MCF 10A (cell line): ENCODE measurements at regions not wholly inside any gene's neighbourhood (a gene's known extent, or its start where the extent isn't known, plus 50 kb on each side); places are given as distances from the start of the nearest gene placed in this dataset.

ENCODE experiments used
- BruUV-seq: library from RNA; stranded (reverse); fragments of 400-500 nt; replicated peaks from 2 replicates; lab custom pipeline; 2021; lab: Mats Ljungman, UMichigan
- CTCF ChIA-PET: fragments of 300-600 bp; sonication (Branson Sonifier 250); formaldehyde crosslinking; extraction: SDS; loops from one replicate; lab custom pipeline; 2021; ENCODE audit warnings: antibody characterized with exemption, inconsistent platforms; lab: Yijun Ruan, JAX
- POLR2A ChIA-PET: fragments of 300-600, 350-650 bp; sonication (Branson Sonifier 250); formaldehyde crosslinking; extraction: SDS; loops from one replicate; lab custom pipeline; 2020; ENCODE audit warnings: antibody characterized with exemption, inconsistent platforms; lab: Yijun Ruan, JAX
- DNase-seq: peaks from one replicate; pipeline ENCODE4 v3.0.0-alpha.2; 2018; ENCODE audit not compliant: unreplicated experiment
- H3K27ac Mint-ChIP-seq: one replicate; pipeline ENCODE4 v1.8.0; 2022; ENCODE audit warnings: mild to moderate bottlenecking, low read depth, mixed read lengths; ENCODE audit not compliant: unreplicated experiment
- H3K27me3 Mint-ChIP-seq: one replicate; pipeline ENCODE4 v1.8.0; 2022; ENCODE audit warnings: mixed read lengths; ENCODE audit not compliant: insufficient read depth, unreplicated experiment
- H3K36me3 Mint-ChIP-seq: one replicate; pipeline ENCODE4 v1.8.0; 2022; ENCODE audit warnings: mild to moderate bottlenecking, moderate library complexity, mixed read lengths; ENCODE audit not compliant: insufficient read depth, unreplicated experiment
- H3K4me1 Mint-ChIP-seq: one replicate; pipeline ENCODE4 v1.8.0; 2022; ENCODE audit warnings: mixed read lengths; ENCODE audit not compliant: insufficient read depth, unreplicated experiment
- H3K4me3 Mint-ChIP-seq: one replicate; pipeline ENCODE4 v1.8.0; 2022; ENCODE audit warnings: mild to moderate bottlenecking, moderate library complexity, mixed read lengths; ENCODE audit not compliant: unreplicated experiment
- H3K9me3 Mint-ChIP-seq: one replicate; pipeline ENCODE4 v1.8.0; 2022; ENCODE audit warnings: mixed read lengths; ENCODE audit not compliant: unreplicated experiment
- intact Hi-C: fragments of 100-400 bp; cut with micrococcal nuclease; formaldehyde crosslinking; loops from 2 replicates; pipeline ENCODE4 v1.14.1; 2022
- TF ChIP-seq, protein P1 (sequence below): fragments of 200-600 bp; IDR thresholded peaks from one replicate; pipeline ENCODE4 v1.8.0; 2022; ENCODE audit warnings: antibody characterized with exemption, mild to moderate bottlenecking; ENCODE audit not compliant: unreplicated experiment

DNA sequence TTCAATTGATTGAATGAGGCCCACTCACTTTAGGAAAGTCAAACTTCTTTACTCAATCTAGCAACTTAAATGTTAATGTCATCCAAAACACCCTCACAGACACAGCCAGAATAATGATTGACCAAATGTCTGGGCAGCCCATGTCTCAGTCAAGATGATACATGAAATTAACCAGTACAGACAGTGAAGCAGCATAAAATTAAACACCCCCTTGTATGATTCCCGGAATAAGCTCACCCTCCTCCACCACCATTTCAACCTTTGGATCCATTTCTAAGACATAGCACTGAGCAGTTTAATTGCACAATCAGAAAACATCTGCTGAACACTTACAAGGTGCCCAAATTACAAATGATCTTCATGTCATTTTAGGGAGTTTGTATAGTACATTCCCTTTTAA lies 570.7 kb upstream of the ID2 start:
- intact Hi-C loops, result no loop called here
- H3K4me3 Mint-ChIP-seq, result no peak overlapping the region

DNA sequence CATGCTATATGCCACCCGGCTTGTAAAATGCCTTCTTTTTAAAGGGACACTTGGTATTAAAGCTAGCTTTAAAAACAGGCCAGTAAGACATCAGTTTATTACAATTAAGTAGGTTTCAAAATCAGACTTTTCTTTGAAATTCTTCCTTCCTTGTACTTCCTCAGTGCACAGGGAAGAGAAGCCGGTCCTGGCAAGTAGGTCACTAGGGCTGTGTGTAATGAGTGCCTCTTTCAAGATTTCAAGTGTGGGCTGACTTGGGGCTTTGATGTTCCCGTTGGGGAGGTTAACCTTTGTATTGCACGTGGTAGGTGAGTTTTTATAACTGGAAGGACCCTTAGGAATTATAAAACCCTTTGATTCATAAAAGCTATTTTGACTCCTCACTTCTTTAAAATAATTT lies 566.4 kb upstream of the ID2 start:
- H3K4me1 Mint-ChIP-seq, result peaks cover 5% of the 10 kb centered on the region
- POLR2A ChIA-PET, result no interaction called here
- TF ChIP-seq, protein P1, sequence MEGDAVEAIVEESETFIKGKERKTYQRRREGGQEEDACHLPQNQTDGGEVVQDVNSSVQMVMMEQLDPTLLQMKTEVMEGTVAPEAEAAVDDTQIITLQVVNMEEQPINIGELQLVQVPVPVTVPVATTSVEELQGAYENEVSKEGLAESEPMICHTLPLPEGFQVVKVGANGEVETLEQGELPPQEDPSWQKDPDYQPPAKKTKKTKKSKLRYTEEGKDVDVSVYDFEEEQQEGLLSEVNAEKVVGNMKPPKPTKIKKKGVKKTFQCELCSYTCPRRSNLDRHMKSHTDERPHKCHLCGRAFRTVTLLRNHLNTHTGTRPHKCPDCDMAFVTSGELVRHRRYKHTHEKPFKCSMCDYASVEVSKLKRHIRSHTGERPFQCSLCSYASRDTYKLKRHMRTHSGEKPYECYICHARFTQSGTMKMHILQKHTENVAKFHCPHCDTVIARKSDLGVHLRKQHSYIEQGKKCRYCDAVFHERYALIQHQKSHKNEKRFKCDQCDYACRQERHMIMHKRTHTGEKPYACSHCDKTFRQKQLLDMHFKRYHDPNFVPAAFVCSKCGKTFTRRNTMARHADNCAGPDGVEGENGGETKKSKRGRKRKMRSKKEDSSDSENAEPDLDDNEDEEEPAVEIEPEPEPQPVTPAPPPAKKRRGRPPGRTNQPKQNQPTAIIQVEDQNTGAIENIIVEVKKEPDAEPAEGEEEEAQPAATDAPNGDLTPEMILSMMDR, result no peak
- intact Hi-C loops, result no loop called here
- H3K27ac Mint-ChIP-seq, result no peak overlapping the region
- no peak overlapping the region for H3K4me3 Mint-ChIP-seq
- H3K36me3 Mint-ChIP-seq, result no peaks in the 10 kb centered on the region
- peaks cover 7% of the 10 kb centered on the region for H3K9me3 Mint-ChIP-seq
- BruUV-seq, result no TSS peak
- no peaks in the 10 kb centered on the region for H3K27me3 Mint-ChIP-seq
- CTCF ChIA-PET, result interaction anchor here (0.6 kb wide), 1 partner anchor 910 kb away, joined by 3 read pairs; no protein-coding TSS in a partner anchor
- no peak for DNase-seq

More for the DNA sequence above, 570.7 kb upstream of the ID2 start:
- Mint-ChIP-seq H3K27ac (no peak overlapping the region), H3K36me3 (no peaks in the 10 kb centered on the region), H3K27me3 (no peaks in the 10 kb centered on the region), H3K9me3 (peaks cover 7% of the 10 kb centered on the region), H3K4me1 (no peaks in the 10 kb centered on the region)
- BruUV-seq, result no TSS peak
- ChIA-PET CTCF (no interaction called here), POLR2A (no interaction called here)
- TF ChIP-seq, protein P1, result no peak
- DNase-seq, result no peak

DNA sequence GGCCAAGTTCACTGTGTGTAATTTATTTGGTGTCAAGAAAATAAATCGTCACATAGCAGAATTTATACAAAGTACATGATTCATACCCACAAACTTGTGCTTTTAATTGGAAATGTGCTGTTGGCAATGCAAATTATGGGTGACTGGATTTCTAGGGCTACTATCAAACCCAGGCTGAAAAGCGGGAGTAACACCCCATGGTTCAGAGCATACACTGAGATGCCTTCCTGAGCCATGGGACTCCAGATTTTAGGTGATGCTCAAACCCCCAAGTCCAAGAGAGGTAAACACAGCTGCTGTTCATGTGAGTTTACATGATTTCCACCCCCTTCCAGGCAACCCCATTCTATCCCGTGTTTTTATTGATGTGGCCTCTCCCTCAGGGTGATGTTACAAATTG lies 565.9 kb upstream of the ID2 start:
- H3K27ac Mint-ChIP-seq, result no peak overlapping the region
- peaks cover 9% of the 10 kb centered on the region for H3K4me1 Mint-ChIP-seq
- intact Hi-C loops, result no loop called here
- peaks cover 7% of the 10 kb centered on the region for H3K9me3 Mint-ChIP-seq
- H3K36me3 Mint-ChIP-seq, result no peaks in the 10 kb centered on the region
- POLR2A ChIA-PET, result no interaction called here
- CTCF ChIA-PET, result no interaction called here
- no peaks in the 10 kb centered on the region for H3K27me3 Mint-ChIP-seq
- no TSS peak for BruUV-seq
- TF ChIP-seq, protein P1, result no peak
- DNase-seq, result no peak
- H3K4me3 Mint-ChIP-seq, result no peak overlapping the region

DNA sequence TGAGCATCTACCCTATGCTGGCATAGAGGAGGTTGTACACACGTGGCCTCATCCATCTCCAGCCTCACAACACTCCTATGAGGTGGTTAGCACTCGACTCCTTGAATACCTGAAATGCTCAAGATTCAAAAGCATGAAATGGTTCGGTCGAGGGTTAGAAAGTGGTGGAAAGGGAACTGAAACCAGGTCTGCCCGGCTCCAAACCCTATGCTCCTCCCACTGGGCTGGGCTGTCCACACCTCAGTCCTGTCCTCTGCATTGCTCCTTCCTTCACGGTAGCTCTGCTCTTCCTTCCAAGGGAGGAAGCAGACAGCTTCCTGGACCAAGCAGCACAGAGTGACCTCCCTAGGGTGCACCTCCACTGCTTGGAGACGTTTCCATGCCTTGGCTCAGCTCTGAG lies 565.2 kb upstream of the ID2 start:
- peaks cover 9% of the 10 kb centered on the region for H3K4me1 Mint-ChIP-seq
- H3K27ac Mint-ChIP-seq, result no peak overlapping the region
- CTCF ChIA-PET, result no interaction called here
- TF ChIP-seq, protein P1, result no peak
- POLR2A ChIA-PET, result no interaction called here
- H3K4me3 Mint-ChIP-seq, result no peak overlapping the region
- intact Hi-C loops, result no loop called here
- DNase-seq, result no peak
- no peaks in the 10 kb centered on the region for H3K36me3 Mint-ChIP-seq
- no TSS peak for BruUV-seq
- H3K9me3 Mint-ChIP-seq, result peaks cover 4% of the 10 kb centered on the region
- no peaks in the 10 kb centered on the region for H3K27me3 Mint-ChIP-seq
